ENCODE measurements at regions not wholly inside any gene's neighbourhood (a gene's known extent, or its start where the extent isn't known, plus 50 kb on each side); places are given as distances from the start of the nearest gene placed in this dataset.

DNA sequence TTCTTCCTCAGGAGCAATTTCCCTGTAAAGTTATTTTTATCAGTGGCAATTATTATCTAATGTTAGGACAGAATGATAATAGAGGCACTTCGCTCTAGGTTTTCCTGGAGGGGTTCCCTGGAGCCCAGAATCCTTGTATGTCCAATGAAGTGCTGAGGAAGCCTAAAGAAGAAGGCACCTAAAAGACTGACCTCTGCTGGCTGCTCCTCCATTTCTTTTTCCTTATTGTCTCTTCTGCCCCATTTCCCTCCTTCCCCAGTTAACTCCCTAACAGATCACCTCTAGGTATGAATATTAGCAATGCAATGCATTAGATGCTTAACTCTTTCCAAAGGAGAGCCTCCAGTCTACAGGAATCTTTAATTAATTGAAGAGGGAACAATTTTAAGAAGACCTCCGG is 985.4 kb downstream of the DIAPH3 start:
- ChIA-PET POLR2A (no interaction called here), SMC1A (ENCODE audit: uncharacterized antibody, unreplicated experiment) (interaction anchor here (0.8 to 0.9 kb wide), 2 partner anchors 203 to 1549 kb away, joined by 4 read pairs; no protein-coding TSS in a partner anchor), RAD21 (ENCODE audit: unreplicated experiment) (no interaction called here), CTCF (interaction anchor here (0.9 to 1.4 kb wide), 2 partner anchors 57 to 1553 kb away, joined by 3 to 8 read pairs; no protein-coding TSS in a partner anchor)
- H3K27me3 ChIP-seq (replicated peaks in 1 of 2; ENCODE audit: control insufficient read depth in 2 of 2, insufficient read depth in 2 of 2, low read length in 1 of 2): no peaks in the 10 kb centered on the region
- in situ Hi-C loops (cut with MboI) (no loop called here), intact Hi-C loops (cut with micrococcal nuclease; ENCODE audit: unreplicated experiment) (no loop called here)
- H3K9me3 ChIP-seq (replicated peaks; ENCODE audit: control insufficient read depth, insufficient read depth, low read length): no peaks in the 10 kb centered on the region
- FAIRE-seq: no peak
- 21% methylated on average over 2 of the region's 2 CpGs for WGBS (ENCODE audit: insufficient coverage, insufficient replicate concordance, low lambda C conversion rate, missing lambda C conversion rate)
- H3K4me3 ChIP-seq: no peak overlapping the region
- no peaks in the 10 kb centered on the region for H3K36me3 ChIP-seq (ENCODE audit: control insufficient read depth in 2 of 2, insufficient read depth in 2 of 2, low read length in 1 of 2)
- no peaks in the 10 kb centered on the region for H3K79me2 ChIP-seq (ENCODE audit: control insufficient read depth, insufficient read depth, low read length)
- no TSS peak for BruUV-seq (replicated peaks)
- H3K4me1 ChIP-seq (ENCODE audit: control insufficient read depth, insufficient read depth, low read length): no peaks in the 10 kb centered on the region
- H3K9ac ChIP-seq (ENCODE audit: control insufficient read depth, insufficient read depth, low read length): no peak overlapping the region
- no peak for DNase-seq (ENCODE audit: low read depth, low spot score)
- H2AFZ ChIP-seq (ENCODE audit: control insufficient read depth, low read depth, low read length): no peak overlapping the region
- H3K4me2 ChIP-seq (ENCODE audit: control insufficient read depth, insufficient read depth): no peak overlapping the region
- no peaks in the 10 kb centered on the region for H4K20me1 ChIP-seq (ENCODE audit: control insufficient read depth, insufficient read depth)
- H3K27ac ChIP-seq (ENCODE audit: control insufficient read depth, insufficient read depth): no peak overlapping the region
- no peak for ATAC-seq
- TF ChIP-seq, protein P1, sequence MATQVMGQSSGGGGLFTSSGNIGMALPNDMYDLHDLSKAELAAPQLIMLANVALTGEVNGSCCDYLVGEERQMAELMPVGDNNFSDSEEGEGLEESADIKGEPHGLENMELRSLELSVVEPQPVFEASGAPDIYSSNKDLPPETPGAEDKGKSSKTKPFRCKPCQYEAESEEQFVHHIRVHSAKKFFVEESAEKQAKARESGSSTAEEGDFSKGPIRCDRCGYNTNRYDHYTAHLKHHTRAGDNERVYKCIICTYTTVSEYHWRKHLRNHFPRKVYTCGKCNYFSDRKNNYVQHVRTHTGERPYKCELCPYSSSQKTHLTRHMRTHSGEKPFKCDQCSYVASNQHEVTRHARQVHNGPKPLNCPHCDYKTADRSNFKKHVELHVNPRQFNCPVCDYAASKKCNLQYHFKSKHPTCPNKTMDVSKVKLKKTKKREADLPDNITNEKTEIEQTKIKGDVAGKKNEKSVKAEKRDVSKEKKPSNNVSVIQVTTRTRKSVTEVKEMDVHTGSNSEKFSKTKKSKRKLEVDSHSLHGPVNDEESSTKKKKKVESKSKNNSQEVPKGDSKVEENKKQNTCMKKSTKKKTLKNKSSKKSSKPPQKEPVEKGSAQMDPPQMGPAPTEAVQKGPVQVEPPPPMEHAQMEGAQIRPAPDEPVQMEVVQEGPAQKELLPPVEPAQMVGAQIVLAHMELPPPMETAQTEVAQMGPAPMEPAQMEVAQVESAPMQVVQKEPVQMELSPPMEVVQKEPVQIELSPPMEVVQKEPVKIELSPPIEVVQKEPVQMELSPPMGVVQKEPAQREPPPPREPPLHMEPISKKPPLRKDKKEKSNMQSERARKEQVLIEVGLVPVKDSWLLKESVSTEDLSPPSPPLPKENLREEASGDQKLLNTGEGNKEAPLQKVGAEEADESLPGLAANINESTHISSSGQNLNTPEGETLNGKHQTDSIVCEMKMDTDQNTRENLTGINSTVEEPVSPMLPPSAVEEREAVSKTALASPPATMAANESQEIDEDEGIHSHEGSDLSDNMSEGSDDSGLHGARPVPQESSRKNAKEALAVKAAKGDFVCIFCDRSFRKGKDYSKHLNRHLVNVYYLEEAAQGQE (IDR thresholded peaks at IDR 0.05; ENCODE audit: low read depth, low read length): no peak
- TF ChIP-seq IRF4 (IDR thresholded peaks at IDR 0.05; ENCODE audit: low read depth, low read length): no peak
- no peak for TF ChIP-seq TCF7 (IDR thresholded peaks at IDR 0.05; ENCODE audit: borderline replicate concordance)
- TF ChIP-seq, protein P2, sequence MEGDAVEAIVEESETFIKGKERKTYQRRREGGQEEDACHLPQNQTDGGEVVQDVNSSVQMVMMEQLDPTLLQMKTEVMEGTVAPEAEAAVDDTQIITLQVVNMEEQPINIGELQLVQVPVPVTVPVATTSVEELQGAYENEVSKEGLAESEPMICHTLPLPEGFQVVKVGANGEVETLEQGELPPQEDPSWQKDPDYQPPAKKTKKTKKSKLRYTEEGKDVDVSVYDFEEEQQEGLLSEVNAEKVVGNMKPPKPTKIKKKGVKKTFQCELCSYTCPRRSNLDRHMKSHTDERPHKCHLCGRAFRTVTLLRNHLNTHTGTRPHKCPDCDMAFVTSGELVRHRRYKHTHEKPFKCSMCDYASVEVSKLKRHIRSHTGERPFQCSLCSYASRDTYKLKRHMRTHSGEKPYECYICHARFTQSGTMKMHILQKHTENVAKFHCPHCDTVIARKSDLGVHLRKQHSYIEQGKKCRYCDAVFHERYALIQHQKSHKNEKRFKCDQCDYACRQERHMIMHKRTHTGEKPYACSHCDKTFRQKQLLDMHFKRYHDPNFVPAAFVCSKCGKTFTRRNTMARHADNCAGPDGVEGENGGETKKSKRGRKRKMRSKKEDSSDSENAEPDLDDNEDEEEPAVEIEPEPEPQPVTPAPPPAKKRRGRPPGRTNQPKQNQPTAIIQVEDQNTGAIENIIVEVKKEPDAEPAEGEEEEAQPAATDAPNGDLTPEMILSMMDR (IDR thresholded peaks at IDR 0.05 in 2 of 3, conservative IDR thresholded peaks at IDR 0.05 in 1 of 3; ENCODE audit: control insufficient read depth in 2 of 3, extremely low read depth in 1 of 3, insufficient read depth in 1 of 3, low read depth in 3 of 3, low read length in 3 of 3): peak in 2 of 3 experiments; percentile 4 to 22; a peak in 1 of 6 replicates
